ENCODE measurements at regions not wholly inside any gene's neighbourhood (a gene's known extent, or its start where the extent isn't known, plus 50 kb on each side); places are given as distances from the start of the nearest gene placed in this dataset.

DNA sequence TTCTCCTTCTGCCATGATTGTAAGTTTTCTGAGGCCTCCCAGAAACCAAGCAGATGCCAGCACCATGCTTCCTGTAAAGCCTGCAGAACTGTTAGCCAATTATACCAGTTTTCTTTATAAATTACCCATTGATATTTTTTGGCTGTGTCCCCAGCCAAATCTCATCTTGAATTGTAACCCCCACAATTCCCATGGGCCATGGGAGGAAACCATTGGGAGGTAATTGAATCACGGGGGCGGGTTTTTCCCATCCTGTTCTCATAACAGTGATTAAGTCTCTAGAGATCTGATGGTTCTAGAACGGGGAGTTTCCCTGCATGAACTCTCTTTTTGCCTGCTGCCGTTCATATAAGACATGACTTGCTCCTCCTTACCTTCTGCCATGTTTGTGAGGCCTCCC lies 788.5 kb downstream of the C6orf118 start:
- DNase-seq (ENCODE audit: low spot score) (no peak), ATAC-seq (no peak)

DNA sequence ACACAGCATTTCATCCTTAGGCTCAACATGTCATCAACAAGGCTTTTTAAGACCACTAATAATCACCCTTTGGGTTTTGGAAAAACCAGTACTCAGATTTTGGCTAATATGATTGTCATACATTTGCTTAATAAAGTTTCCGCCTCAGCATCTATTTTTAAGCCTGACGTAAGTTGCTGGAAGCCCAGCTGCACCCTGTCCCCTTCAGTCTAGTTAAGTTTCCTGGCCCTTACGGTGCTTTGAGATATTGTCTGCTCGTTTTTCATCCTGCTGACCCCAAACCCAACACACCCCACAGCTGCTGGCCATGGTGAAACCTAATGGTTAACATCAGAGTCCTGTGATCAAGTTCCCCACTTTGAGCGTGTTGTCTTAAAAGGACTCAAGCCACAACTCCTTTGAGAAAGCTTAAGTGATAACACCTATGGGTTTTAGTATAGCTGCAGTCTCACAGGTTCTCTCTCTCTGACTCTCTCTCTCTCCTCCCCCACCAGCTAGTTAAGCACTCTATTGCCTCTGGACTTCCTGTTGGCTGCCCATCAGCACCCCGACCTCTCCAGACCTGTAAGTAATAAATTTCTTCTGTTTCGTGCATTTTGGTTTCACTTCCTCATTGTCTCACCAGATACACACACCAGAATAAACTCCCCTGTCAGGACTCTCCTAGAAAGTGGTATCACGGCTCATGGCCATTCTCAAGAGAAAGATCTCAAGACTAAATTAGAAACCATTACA lies 802.0 kb downstream of the C6orf118 start:
- DNase-seq (ENCODE audit: low spot score) = no peak
- ATAC-seq = no peak

DNA sequence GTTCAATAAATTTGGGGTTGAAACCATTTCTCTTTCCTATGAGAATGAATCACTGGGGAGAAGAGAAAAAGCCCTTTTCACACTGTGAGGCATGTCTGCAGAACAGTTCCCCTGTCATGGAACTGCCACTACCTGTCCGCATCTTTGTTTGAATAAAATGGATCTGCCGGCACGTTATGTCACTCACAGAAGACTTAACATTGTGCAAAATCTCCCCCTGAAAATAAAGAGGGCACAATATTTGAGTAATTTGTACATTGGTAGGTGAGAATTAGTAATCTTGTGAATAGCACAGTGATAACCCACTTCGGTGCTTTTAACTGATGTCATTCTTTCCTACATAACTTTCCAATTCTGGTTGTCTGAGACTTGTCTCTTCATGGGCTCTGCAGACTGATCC lies 804.0 kb downstream of the C6orf118 start:
- DNase-seq (ENCODE audit: low spot score) = no peak
- ATAC-seq = no peak

GRCh38 chr6:164502833-164503232 lies 806.6 kb downstream of the C6orf118 start:
- no peak for DNase-seq (ENCODE audit: low spot score)
- peak; percentile 53 for ATAC-seq

DNA sequence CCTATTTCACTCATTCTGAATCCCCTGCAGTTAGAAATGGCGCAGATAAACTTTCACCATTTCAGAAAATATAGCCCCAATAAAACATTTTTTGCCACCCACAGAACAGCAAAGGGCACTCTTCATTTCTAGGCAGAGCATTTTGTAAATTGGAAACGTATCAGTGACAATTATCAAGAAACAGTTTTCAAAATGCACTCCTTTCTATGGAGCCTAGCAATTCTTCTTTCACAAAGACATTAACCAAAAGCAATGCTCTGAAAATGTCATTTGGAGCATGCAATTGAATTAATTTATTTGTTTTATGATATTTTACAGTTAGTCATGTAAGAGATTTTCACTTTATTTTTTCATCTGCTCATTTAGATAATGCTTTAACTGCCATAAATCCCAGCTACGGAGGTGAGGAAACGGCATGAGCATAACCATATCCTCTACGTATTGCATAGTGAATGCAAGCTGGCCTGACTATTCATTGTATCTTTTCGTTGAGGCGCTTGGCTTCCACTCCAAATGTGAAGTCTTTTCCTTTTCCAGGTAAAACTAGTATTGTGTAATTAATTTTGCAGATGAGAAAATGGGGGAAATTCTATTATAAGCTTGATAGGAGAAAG lies 813.4 kb downstream of the C6orf118 start:
- ATAC-seq (no peak), DNase-seq (ENCODE audit: low spot score) (no peak)

DNA sequence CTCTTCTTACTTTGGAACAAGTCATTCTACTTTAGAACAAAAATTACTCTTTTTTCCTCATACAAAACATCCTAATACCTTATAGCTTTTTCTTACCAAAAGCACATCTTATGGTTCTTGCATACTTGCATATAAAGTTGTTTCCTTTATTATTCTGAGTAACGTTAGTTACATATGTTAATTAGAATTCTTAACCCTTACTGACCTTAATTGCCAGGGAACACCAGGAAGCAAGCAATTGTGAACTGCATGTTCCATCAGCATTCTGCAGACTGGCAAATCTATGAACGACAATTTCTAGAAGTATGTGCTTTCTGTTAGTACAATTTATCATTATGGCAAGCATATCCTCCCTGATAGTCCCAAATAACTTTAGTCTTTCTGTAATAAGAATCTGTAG lies 831.0 kb downstream of the C6orf118 start:
- DNase-seq (ENCODE audit: low spot score) = no peak
- ATAC-seq = no peak

DNA sequence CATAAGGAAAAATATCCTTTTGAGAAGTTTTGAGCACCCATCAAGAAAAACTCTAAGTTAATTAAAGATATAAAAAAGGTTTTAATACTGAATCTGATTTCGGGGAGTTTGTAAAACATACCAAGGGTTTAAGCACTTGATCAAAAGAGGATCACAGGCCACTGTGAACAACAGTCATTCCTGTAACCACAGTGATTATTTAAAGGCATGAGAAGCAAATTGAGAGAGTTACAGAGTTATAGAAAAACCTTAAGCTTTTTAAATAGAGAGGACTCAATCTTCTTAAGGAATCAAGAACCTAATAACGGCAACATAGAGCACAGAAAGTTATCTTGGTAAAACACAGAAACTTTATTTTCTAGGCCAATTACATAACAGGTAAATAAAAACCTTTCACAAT lies 831.6 kb downstream of the C6orf118 start:
- DNase-seq (ENCODE audit: low spot score) = no peak
- no peak for ATAC-seq

DNA sequence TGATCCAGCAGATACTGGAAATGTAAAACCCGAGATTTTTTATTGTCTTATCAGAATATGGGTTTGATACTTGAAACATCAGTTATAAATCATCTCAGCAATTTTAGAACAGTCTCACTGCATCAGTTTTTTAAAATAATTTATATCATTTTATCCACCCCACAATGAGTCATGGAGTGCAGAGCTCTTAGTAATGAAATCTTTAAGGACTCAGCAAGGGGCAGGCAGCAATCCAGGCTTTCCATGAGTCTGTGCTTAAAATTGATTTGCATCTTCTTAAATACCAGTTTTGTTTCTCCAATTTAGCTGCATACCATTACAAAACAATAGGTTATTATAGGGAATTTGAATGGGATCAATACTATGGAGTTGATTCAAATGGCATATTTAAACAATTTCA lies 832.3 kb downstream of the C6orf118 start:
- DNase-seq (ENCODE audit: low spot score) (no peak), ATAC-seq (no peak)

GRCh38 chr6:164469276-164469949 lies 840.0 kb downstream of the C6orf118 start:
- ATAC-seq (no peak), DNase-seq (ENCODE audit: low spot score) (no peak)

DNA sequence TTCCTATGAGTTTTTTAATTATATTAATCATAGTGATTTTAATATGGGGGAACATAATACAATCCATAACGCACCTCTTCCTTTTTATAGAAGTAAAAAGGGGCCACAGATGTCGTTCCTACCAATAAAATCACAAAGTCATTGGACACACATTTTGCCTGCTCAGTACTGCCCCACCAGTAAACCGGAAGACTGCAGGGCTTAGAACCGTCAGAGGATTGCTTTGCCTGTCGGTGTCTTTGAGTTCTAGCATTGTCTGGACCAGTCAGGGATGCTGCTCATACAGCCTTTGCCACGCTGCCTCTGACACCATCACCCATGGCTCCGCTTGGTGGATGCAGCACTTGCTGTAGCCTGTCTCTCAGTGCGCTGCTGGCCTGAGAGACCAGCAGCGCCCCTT lies 853.6 kb downstream of the C6orf118 start:
- DNase-seq (ENCODE audit: low spot score) (no peak), ATAC-seq (no peak)

GRCh38 chr6:164453835-164454234 lies 855.6 kb downstream of the C6orf118 start:
- no peak for ATAC-seq
- DNase-seq (ENCODE audit: low spot score) = no peak

DNA sequence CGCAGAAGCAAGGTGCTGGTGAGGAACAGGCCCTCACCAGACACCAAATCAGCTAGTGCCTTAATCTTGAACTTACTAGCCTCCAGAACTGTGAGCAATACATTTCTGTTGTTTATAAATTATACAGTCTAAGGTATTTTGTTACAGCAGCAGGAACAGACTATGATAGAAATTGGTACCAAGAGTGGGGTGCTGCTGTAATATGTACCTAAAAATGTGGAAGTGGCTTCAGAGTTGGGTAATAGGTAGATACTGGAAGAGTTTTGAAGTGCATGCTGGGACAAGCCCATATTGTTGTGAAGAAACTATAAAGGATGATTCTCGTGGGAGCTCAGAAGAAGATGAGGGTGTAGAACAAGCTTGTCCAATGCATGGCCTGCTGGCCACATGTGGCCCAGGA lies 866.8 kb downstream of the C6orf118 start:
- no peak for DNase-seq (ENCODE audit: low spot score)
- ATAC-seq = no peak

- DNase-seq (ENCODE audit: low spot score) (no peak), ATAC-seq (no peak)
These were observed 870.1 kb downstream of the C6orf118 start for GRCh38 chr6:164439331-164439730.

DNA sequence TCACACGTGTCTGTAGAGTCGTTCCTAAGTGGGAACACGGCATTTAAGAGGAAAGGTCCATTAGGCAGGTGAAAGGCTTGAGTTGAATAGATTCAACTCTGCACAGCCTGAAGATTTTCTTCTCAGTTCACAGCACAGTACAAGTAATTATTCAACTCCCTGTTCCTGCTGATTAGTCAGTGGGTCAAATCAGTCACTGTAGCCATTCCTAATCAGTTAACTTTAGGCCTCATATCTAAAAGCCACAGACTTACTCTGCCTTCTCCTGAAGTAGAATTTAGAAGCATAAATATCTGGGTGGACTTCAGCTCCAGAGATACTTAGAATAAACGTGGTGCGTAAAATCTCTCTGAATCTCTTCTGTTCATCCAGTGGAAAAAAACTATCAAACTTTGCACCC lies 872.4 kb downstream of the C6orf118 start:
- no peak for ATAC-seq
- DNase-seq (ENCODE audit: low spot score) = no peak

DNA sequence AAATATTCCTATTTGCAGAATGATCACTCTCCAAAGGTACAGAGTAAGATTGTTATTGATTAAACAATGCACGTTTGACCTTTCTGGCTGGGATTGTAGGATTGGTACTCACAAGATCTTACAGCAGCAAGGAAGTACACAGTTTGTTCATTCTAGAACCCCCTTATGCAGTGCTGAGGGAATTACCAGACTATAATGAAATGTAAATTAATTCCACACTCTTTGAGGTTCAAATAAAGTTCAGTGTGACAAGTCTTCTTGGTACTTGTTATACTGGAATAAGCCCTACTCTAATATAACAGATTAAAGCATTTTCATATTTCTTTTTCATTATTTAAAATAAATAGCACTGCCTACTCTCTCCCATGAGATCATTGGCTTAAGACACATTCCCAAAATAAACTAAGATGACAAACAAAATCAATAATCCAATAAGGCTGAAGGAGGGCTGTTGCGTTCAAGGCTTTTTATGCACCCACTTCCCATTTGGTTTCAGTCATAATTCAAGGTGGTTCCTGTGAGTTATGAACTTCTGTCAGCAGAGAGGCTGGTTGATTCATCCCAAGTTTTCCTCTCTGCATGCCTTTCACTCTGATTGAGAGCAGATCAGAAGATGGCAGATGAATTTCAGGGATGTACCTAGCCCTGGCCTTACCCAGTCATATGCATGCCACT lies 881.5 kb downstream of the C6orf118 start:
- ATAC-seq = no peak
- DNase-seq (ENCODE audit: low spot score) = no peak

DNA sequence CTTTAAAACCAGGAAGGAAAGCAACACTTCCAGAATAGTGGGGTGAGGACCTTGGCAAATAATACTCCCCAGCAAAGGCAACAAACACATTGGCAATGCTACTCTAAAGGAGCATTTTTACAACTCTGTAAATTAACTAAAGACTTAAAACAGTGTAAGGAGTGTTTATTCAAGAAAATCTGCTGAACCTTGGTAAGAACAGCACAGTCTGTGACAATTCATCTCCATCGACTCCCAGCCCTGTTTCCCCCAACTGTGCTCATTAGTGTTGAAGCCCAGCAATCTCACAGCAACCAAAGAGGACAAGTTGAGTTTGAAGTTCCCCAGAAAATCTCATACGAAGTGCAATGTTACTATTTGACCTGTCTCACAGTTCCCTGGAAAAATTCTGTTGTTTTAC lies 884.9 kb downstream of the C6orf118 start:
- ATAC-seq = no peak
- no peak for DNase-seq (ENCODE audit: low spot score)

DNA sequence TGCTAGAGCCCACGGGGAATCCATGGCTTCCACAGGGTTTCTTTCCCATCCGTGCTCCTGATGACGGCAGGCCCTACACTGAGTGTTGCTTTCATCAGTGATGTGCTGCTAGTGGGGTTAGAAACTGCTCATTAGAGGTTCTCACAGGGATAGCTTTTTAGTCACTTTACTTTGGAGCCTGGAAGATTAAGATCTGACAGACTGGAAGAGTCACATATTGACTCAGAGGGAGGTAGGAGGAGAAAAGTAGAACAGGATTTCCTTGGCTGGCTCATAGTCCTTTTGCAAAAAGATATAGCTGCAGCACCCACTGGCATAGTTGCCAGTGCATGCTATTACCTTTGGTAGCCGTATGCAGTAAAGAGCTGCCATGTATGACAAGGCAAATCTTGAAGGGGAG lies 890.3 kb downstream of the C6orf118 start:
- no peak for ATAC-seq

GRCh38 chr6:164418262-164418588 lies 891.2 kb downstream of the C6orf118 start:
- DNase-seq (ENCODE audit: low spot score) (no peak), ATAC-seq (no peak)

More for the DNA sequence above, 890.3 kb downstream of the C6orf118 start:
- DNase-seq (ENCODE audit: low spot score) = no peak

DNA sequence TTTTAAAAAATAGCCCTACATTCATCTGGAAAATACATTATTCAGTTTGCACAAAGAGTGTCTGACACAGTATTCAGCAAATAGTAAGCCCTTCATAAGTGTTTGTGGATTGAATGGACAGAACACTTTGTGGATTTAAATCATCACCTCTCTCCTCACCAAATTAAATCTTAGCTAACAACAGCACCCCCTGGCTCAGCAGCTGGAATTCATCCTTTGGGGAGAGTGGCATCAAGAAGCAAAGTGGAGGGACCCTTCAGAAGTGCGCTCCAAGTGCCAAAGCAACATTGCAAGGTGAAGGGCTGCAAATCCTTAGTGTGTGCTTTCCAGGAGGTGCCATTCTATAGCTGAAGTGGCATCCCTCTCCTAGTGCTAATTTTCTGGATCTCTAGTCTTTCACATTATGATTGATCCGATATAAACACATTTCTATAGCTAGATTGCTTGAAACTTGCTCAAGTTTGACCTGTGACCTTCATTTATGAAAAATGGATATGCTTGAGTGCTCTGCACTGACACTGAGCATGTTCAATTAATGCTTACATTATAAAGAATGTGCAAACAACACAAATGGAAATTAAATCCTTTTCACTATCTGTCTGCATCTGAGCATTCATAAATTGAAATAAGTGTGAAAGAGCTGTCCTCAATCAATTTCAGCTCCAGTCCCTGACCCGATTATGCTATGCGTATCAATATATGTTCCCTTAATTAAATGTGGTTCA lies 891.7 kb downstream of the C6orf118 start:
- DNase-seq (ENCODE audit: low spot score) = no peak

GRCh38 chr6:164415832-164416563 lies 893.4 kb downstream of the C6orf118 start:
- no peak for DNase-seq (ENCODE audit: low spot score)
- ATAC-seq = no peak

More for the DNA sequence above, 891.7 kb downstream of the C6orf118 start:
- no peak for ATAC-seq

All from left lobe of liver (tissue), 2 donors.